ENCODE measurements at regions not wholly inside any gene's neighbourhood (a gene's known extent, or its start where the extent isn't known, plus 50 kb on each side); places are given as distances from the start of the nearest gene placed in this dataset.

GRCh38 chr4:14669371-14669770 is 332.9 kb upstream of the CPEB2 start:
- H3K4me3 ChIP-seq, result no peak overlapping the region
- H3K4me1 ChIP-seq, result no peaks in the 10 kb centered on the region
- intact Hi-C loops (cut with DNase I), result no loop called here
- no peaks in the 10 kb centered on the region for H3K36me3 ChIP-seq
- H3K27me3 ChIP-seq, result no peaks in the 10 kb centered on the region
- no peak overlapping the region for H3K27ac ChIP-seq
- DNase-seq (ENCODE audit: extremely low spot score in 2 of 2), result no peak
- H3K9me3 ChIP-seq, result no peaks in the 10 kb centered on the region
- no peak for TF ChIP-seq POLR2AphosphoS5 (IDR thresholded peaks at IDR 0.05; ENCODE audit: insufficient read depth in 1 of 2, low read depth in 1 of 2)
- TF ChIP-seq, protein P1, sequence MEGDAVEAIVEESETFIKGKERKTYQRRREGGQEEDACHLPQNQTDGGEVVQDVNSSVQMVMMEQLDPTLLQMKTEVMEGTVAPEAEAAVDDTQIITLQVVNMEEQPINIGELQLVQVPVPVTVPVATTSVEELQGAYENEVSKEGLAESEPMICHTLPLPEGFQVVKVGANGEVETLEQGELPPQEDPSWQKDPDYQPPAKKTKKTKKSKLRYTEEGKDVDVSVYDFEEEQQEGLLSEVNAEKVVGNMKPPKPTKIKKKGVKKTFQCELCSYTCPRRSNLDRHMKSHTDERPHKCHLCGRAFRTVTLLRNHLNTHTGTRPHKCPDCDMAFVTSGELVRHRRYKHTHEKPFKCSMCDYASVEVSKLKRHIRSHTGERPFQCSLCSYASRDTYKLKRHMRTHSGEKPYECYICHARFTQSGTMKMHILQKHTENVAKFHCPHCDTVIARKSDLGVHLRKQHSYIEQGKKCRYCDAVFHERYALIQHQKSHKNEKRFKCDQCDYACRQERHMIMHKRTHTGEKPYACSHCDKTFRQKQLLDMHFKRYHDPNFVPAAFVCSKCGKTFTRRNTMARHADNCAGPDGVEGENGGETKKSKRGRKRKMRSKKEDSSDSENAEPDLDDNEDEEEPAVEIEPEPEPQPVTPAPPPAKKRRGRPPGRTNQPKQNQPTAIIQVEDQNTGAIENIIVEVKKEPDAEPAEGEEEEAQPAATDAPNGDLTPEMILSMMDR (IDR thresholded peaks at IDR 0.05), result no peak
- no peak for TF ChIP-seq POLR2A (IDR thresholded peaks at IDR 0.05)

- Histone ChIP-seq H3K27ac (no peak overlapping the region), H3K36me3 (no peaks in the 10 kb centered on the region), H3K9me3 (no peaks in the 10 kb centered on the region), H3K4me3 (no peak overlapping the region), H3K4me1 (no peaks in the 10 kb centered on the region), H3K27me3 (no peaks in the 10 kb centered on the region)
- TF ChIP-seq POLR2AphosphoS5 (IDR thresholded peaks at IDR 0.05; ENCODE audit: insufficient read depth in 1 of 2, low read depth in 1 of 2) (no peak), POLR2A (IDR thresholded peaks at IDR 0.05) (no peak)
- TF ChIP-seq, protein P1 (IDR thresholded peaks at IDR 0.05), result no peak
- no peak for DNase-seq (ENCODE audit: extremely low spot score in 2 of 2)
- intact Hi-C loops (cut with DNase I), result no loop called here
Observed at GRCh38 chr4:14671146-14671545, 331.1 kb upstream of the CPEB2 start.

DNA sequence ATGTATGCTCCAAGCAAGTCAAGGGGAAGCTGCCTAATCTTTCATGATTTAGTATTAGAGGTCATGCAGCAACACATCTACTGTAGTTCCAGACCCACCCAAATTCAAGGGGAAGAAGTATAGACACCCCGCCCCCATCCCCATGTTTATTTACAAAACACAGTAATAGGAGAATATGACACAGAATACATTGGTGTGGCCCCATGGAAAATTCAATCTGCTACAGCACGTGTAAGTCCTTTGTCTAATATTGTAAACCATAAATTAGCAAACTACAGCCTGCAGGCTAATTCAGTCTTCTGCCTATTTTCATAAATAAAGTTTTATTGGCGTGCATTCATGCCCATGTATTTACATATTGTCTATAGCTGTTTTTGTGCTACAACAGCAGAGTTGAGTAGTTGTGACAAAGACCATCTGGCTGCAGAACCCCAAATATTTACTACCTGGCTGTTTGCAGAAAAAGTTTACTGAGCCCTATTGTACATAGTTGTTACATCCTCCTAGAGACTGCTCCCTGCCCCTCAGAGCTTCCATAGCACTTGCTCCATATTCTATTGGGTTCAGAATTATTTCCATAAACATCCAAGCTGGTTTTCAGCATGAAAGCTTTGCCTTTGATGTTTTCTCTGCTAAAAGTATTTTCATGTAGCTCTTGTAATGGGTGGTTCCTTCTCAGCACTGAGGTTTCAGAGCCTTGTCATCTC is 326.8 kb upstream of the CPEB2 start:
- H3K27ac ChIP-seq, result no peak overlapping the region
- H3K9me3 ChIP-seq, result no peaks in the 10 kb centered on the region
- H3K4me3 ChIP-seq, result no peak overlapping the region
- no peak for TF ChIP-seq POLR2AphosphoS5 (IDR thresholded peaks at IDR 0.05; ENCODE audit: insufficient read depth in 1 of 2, low read depth in 1 of 2)
- TF ChIP-seq, protein P1 (IDR thresholded peaks at IDR 0.05), result no peak
- no peak for TF ChIP-seq POLR2A (IDR thresholded peaks at IDR 0.05)
- H3K27me3 ChIP-seq, result no peaks in the 10 kb centered on the region
- H3K4me1 ChIP-seq, result no peaks in the 10 kb centered on the region
- no peaks in the 10 kb centered on the region for H3K36me3 ChIP-seq
- intact Hi-C loops (cut with DNase I), result no loop called here
- no peak for DNase-seq (ENCODE audit: extremely low spot score in 2 of 2)

DNA sequence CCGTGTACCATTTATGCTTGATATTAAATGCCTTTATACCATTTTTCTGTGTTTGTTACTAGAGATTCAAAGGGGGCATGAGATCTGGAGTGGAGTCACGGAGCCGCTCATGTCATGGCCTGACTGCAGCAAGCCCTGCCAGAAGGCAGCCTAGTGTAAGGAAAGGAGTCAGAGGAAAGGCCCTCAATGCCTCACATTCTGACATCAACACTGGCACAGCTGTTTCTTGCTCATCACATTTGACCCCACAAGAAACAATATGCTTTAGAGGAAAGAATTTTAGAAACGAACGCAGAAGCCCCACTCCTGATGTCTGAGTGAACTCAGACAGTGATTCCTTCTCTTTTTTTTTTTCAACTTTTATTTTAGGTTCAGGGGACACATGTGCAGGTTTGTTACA is 322.4 kb upstream of the CPEB2 start:
- Histone ChIP-seq H3K4me1 (no peaks in the 10 kb centered on the region), H3K4me3 (no peak overlapping the region), H3K36me3 (no peaks in the 10 kb centered on the region), H3K27me3 (no peaks in the 10 kb centered on the region), H3K27ac (no peak overlapping the region), H3K9me3 (no peaks in the 10 kb centered on the region)
- TF ChIP-seq, protein P1 (IDR thresholded peaks at IDR 0.05), result no peak
- TF ChIP-seq POLR2AphosphoS5 (IDR thresholded peaks at IDR 0.05; ENCODE audit: insufficient read depth in 1 of 2, low read depth in 1 of 2) (no peak), POLR2A (IDR thresholded peaks at IDR 0.05) (no peak)
- intact Hi-C loops (cut with DNase I), result no loop called here
- no peak for DNase-seq (ENCODE audit: extremely low spot score in 2 of 2)

- no peaks in the 10 kb centered on the region for H3K9me3 ChIP-seq
- H3K27ac ChIP-seq, result no peak overlapping the region
- H3K4me1 ChIP-seq, result no peaks in the 10 kb centered on the region
- TF ChIP-seq POLR2A (IDR thresholded peaks at IDR 0.05), result no peak
- TF ChIP-seq, protein P1 (IDR thresholded peaks at IDR 0.05), result no peak
- TF ChIP-seq POLR2AphosphoS5 (IDR thresholded peaks at IDR 0.05; ENCODE audit: insufficient read depth in 1 of 2, low read depth in 1 of 2), result no peak
- intact Hi-C loops (cut with DNase I), result no loop called here
- no peak for DNase-seq (ENCODE audit: extremely low spot score in 2 of 2)
- no peaks in the 10 kb centered on the region for H3K27me3 ChIP-seq
- no peak overlapping the region for H3K4me3 ChIP-seq
- no peaks in the 10 kb centered on the region for H3K36me3 ChIP-seq
Observed at GRCh38 chr4:14681330-14681729, 321.0 kb upstream of the CPEB2 start.

Data from vagina (tissue), 2 donors.